HL-60 (cell line): ENCODE measurements at regions not wholly inside any gene's neighbourhood (a gene's known extent, or its start where the extent isn't known, plus 50 kb on each side); places are given as distances from the start of the nearest gene placed in this dataset.

Experiments
- CTCF ChIP-seq: IDR thresholded peaks from one replicate; pipeline ENCODE4 v1.5.1; 2011; ENCODE audit warnings: low read length, control low read depth, inconsistent platforms; ENCODE audit not compliant: insufficient read depth
- GABPA ChIP-seq: IDR thresholded peaks from 2 replicates; pipeline ENCODE4 v1.6.1; 2012; ENCODE audit warnings: low read depth

DNA sequence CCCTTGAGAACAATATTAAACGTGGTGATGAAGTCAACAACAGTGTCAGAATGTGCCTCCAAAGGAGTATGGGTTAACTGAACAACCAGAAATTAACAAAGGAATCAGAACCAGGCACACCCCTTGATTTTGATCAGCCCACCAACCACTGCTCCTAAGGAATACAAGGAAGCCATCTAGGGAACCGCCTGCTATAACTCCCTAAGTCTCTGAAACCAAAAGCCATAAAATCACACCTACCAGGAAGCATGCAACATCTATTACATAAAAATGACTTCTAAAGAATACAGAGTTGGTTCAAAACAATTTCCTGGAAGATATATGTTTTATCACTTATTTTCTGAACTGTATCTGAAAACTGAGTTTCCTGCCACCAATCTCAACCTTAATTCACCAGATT lies 360.0 kb downstream of the EPHA4 start:
- TF ChIP-seq CTCF (no peak), GABPA (no peak)
